ENCODE measurements at regions not wholly inside any gene's neighbourhood (a gene's known extent, or its start where the extent isn't known, plus 50 kb on each side); places are given as distances from the start of the nearest gene placed in this dataset.

- Mint-ChIP-seq H3K27ac (ENCODE audit: unreplicated experiment) (no peak overlapping the region), H3K9me3 (ENCODE audit: unreplicated experiment) (no peaks in the 10 kb centered on the region), H3K4me1 (ENCODE audit: unreplicated experiment) (no peaks in the 10 kb centered on the region), H3K36me3 (ENCODE audit: low read depth, unreplicated experiment) (no peaks in the 10 kb centered on the region), H3K27me3 (ENCODE audit: unreplicated experiment) (peaks cover 2% of the 10 kb centered on the region), H3K4me3 (ENCODE audit: unreplicated experiment) (no peak overlapping the region)
- no peak for TF ChIP-seq CTCF (IDR thresholded peaks at IDR 0.05; ENCODE audit: unreplicated experiment)
- DNase-seq (ENCODE audit: low spot score), result no peak
Measured at GRCh38 chr1:221039616-221040015, 160.4 kb downstream of the HLX start.

- TF ChIP-seq CTCF (IDR thresholded peaks at IDR 0.05; ENCODE audit: unreplicated experiment), result no peak
- DNase-seq (ENCODE audit: low spot score), result no peak
- Mint-ChIP-seq H3K27ac (ENCODE audit: unreplicated experiment) (no peak overlapping the region), H3K4me3 (ENCODE audit: unreplicated experiment) (no peak overlapping the region), H3K36me3 (ENCODE audit: low read depth, unreplicated experiment) (no peaks in the 10 kb centered on the region), H3K9me3 (ENCODE audit: unreplicated experiment) (no peaks in the 10 kb centered on the region), H3K4me1 (ENCODE audit: unreplicated experiment) (no peaks in the 10 kb centered on the region), H3K27me3 (ENCODE audit: unreplicated experiment) (peaks cover 2% of the 10 kb centered on the region)
Measured at GRCh38 chr1:221040101-221040500, 160.9 kb downstream of the HLX start.

- peaks cover 2% of the 10 kb centered on the region for H3K27me3 Mint-ChIP-seq (ENCODE audit: unreplicated experiment)
- H3K36me3 Mint-ChIP-seq (ENCODE audit: low read depth, unreplicated experiment), result no peaks in the 10 kb centered on the region
- H3K4me3 Mint-ChIP-seq (ENCODE audit: unreplicated experiment), result no peak overlapping the region
- H3K9me3 Mint-ChIP-seq (ENCODE audit: unreplicated experiment), result no peaks in the 10 kb centered on the region
- no peak overlapping the region for H3K27ac Mint-ChIP-seq (ENCODE audit: unreplicated experiment)
- DNase-seq (ENCODE audit: low spot score), result no peak
- no peak for TF ChIP-seq CTCF (IDR thresholded peaks at IDR 0.05; ENCODE audit: unreplicated experiment)
- H3K4me1 Mint-ChIP-seq (ENCODE audit: unreplicated experiment), result no peaks in the 10 kb centered on the region
Measured at GRCh38 chr1:221040691-221041285, 161.5 kb downstream of the HLX start.

GRCh38 chr1:221044538-221044937 is 165.3 kb downstream of the HLX start:
- no peak for TF ChIP-seq CTCF (IDR thresholded peaks at IDR 0.05; ENCODE audit: unreplicated experiment)
- Mint-ChIP-seq H3K4me1 (ENCODE audit: unreplicated experiment) (no peaks in the 10 kb centered on the region), H3K27ac (ENCODE audit: unreplicated experiment) (no peak overlapping the region), H3K36me3 (ENCODE audit: low read depth, unreplicated experiment) (no peaks in the 10 kb centered on the region), H3K27me3 (ENCODE audit: unreplicated experiment) (no peaks in the 10 kb centered on the region), H3K9me3 (ENCODE audit: unreplicated experiment) (no peaks in the 10 kb centered on the region), H3K4me3 (ENCODE audit: unreplicated experiment) (no peak overlapping the region)
- DNase-seq (ENCODE audit: low spot score), result no peak

- Mint-ChIP-seq H3K9me3 (ENCODE audit: unreplicated experiment) (no peaks in the 10 kb centered on the region), H3K4me1 (ENCODE audit: unreplicated experiment) (no peaks in the 10 kb centered on the region), H3K36me3 (ENCODE audit: low read depth, unreplicated experiment) (no peaks in the 10 kb centered on the region), H3K27me3 (ENCODE audit: unreplicated experiment) (peaks cover 2% of the 10 kb centered on the region), H3K4me3 (ENCODE audit: unreplicated experiment) (no peak overlapping the region), H3K27ac (ENCODE audit: unreplicated experiment) (no peak overlapping the region)
- no peak for TF ChIP-seq CTCF (IDR thresholded peaks at IDR 0.05; ENCODE audit: unreplicated experiment)
- DNase-seq (ENCODE audit: low spot score), result no peak
Measured at GRCh38 chr1:221045151-221045550, 165.9 kb downstream of the HLX start.

Data from endothelial cell (in vitro differentiated cells).